GM23338 (cell line): ENCODE measurements at regions not wholly inside any gene's neighbourhood (a gene's known extent, or its start where the extent isn't known, plus 50 kb on each side); places are given as distances from the start of the nearest gene placed in this dataset.

Experiments used
- ATAC-seq: fragments of 200-7000 bp; cut with Tn5 transposase; 3 replicates; pipeline ENCODE4 v1.9.1; 2020
- DNase-seq: peaks from one replicate; pipeline ENCODE4 v3.0.0-alpha.2; 2015; ENCODE audit warnings: low spot score
- H2AFZ ChIP-seq: fragments of 200-600 bp; sonication (generic); 2 replicates; pipeline ENCODE4 v1.8.0; 2016; ENCODE audit warnings: antibody characterized with exemption, mild to moderate bottlenecking, moderate library complexity
- H3F3A ChIP-seq: fragments of 200-600 bp; sonication (generic); replicated peaks from 2 replicates; pipeline ENCODE4 v1.8.0; 2017; ENCODE audit warnings: antibody characterized with exemption, mixed run types, low read depth
- H3K27ac ChIP-seq: fragments of 200-600 bp; sonication (generic); 2 replicates; pipeline ENCODE4 v1.6.1; 2016; ENCODE audit warnings: low read depth
- H3K27me3 ChIP-seq: fragments of 200-600 bp; sonication (generic); 2 replicates; pipeline ENCODE4 v1.8.0; 2016; ENCODE audit warnings: mild to moderate bottlenecking, mixed run types, moderate library complexity; ENCODE audit not compliant: insufficient read depth
- H3K36me3 ChIP-seq: fragments of 200-600 bp; sonication (generic); 2 replicates; pipeline ENCODE4 v1.8.0; 2016; ENCODE audit warnings: mild to moderate bottlenecking; ENCODE audit not compliant: insufficient read depth
- H3K4me1 ChIP-seq: fragments of 200-600 bp; sonication (generic); 2 replicates; pipeline ENCODE4 v1.8.0; 2016; ENCODE audit warnings: mild to moderate bottlenecking, moderate library complexity; ENCODE audit not compliant: insufficient read depth
- H3K4me2 ChIP-seq: fragments of 200-600 bp; sonication (generic); 2 replicates; pipeline ENCODE4 v1.7.1; 2017; ENCODE audit warnings: mixed run types
- H3K4me3 ChIP-seq: fragments of 200-600 bp; sonication (generic); 2 replicates; pipeline ENCODE4 v1.6.1; 2016; ENCODE audit warnings: mixed run types
- H3K79me2 ChIP-seq: fragments of 200-600 bp; sonication (generic); replicated peaks from 2 replicates; pipeline ENCODE4 v1.8.0; 2017; ENCODE audit warnings: mild to moderate bottlenecking; ENCODE audit not compliant: insufficient read depth
- H3K9me2 ChIP-seq: fragments of 200-600 bp; sonication (generic); 2 replicates; pipeline ENCODE4 v1.8.0; 2017; ENCODE audit not compliant: insufficient read depth
- H4K20me1 ChIP-seq: fragments of 200-600 bp; sonication (generic); replicated peaks from 2 replicates; pipeline ENCODE4 v1.8.0; 2017; ENCODE audit warnings: mild to moderate bottlenecking; ENCODE audit not compliant: insufficient read depth
- H3K27ac Mint-ChIP-seq: 2 replicates; pipeline ENCODE4 v1.8.0; 2020; ENCODE audit warnings: inconsistent platforms, mild to moderate bottlenecking, moderate library complexity, mixed read lengths
- H3K27me3 Mint-ChIP-seq: 3 replicates; pipeline ENCODE4 v1.8.0; 2022; ENCODE audit warnings: low read depth, mild to moderate bottlenecking, moderate library complexity, mixed read lengths, inconsistent platforms; ENCODE audit not compliant: insufficient read depth, poor library complexity
- H3K36me3 Mint-ChIP-seq: 3 replicates; pipeline ENCODE4 v1.8.0; 2021; ENCODE audit warnings: low read depth, mild to moderate bottlenecking, inconsistent platforms, moderate library complexity, mixed read lengths
- H3K4me1 Mint-ChIP-seq: 3 replicates; pipeline ENCODE4 v1.8.0; 2020; ENCODE audit warnings: mild to moderate bottlenecking, inconsistent platforms, mixed read lengths
- H3K4me3 Mint-ChIP-seq: 3 replicates; pipeline ENCODE4 v1.8.0; 2021; ENCODE audit warnings: moderate library complexity, mild to moderate bottlenecking, inconsistent platforms, mixed read lengths
- H3K9me3 Mint-ChIP-seq: 3 replicates; pipeline ENCODE4 v1.8.0; 2020; ENCODE audit warnings: moderate library complexity, mild to moderate bottlenecking, inconsistent platforms, mixed read lengths
- CREB1 ChIP-seq: fragments of 250-450 bp; sonication (Bioruptor Pico); IDR thresholded peaks from 2 replicates; pipeline ENCODE4 v1.5.0; 2020; ENCODE audit warnings: low read depth, mild to moderate bottlenecking, moderate library complexity
- EZH2phosphoT487 ChIP-seq: fragments of 200-600 bp; sonication (generic); IDR thresholded peaks from one replicate; pipeline ENCODE4 v1.8.1; 2018; ENCODE audit warnings: antibody characterized with exemption; ENCODE audit not compliant: unreplicated experiment
- JUNB ChIP-seq: IDR thresholded peaks from one replicate; pipeline ENCODE4 v1.6.1; 2016; ENCODE audit warnings: antibody characterized with exemption; ENCODE audit not compliant: unreplicated experiment
- NANOG ChIP-seq: IDR thresholded peaks from 2 replicates; pipeline ENCODE4 v1.6.1; 2016; ENCODE audit warnings: antibody characterized with exemption, borderline replicate concordance
- POLR2AphosphoS5 ChIP-seq: IDR thresholded peaks from 2 replicates; pipeline ENCODE4 v1.6.1; 2016; ENCODE audit warnings: antibody characterized with exemption, low read depth
- STAT1 ChIP-seq: IDR thresholded peaks from one replicate; pipeline ENCODE4 v1.6.1; 2016; ENCODE audit warnings: antibody characterized with exemption; ENCODE audit not compliant: unreplicated experiment
- ZNF114 ChIP-seq: fragments of 250-450 bp; sonication (Bioruptor Pico); IDR thresholded peaks from 2 replicates; pipeline ENCODE4 v1.5.0; 2020; ENCODE audit warnings: mild to moderate bottlenecking, moderate library complexity
- TF ChIP-seq, protein P1 (sequence below): IDR thresholded peaks from 2 replicates; pipeline ENCODE4 v1.6.1; 2016; ENCODE audit warnings: antibody characterized with exemption
- TF ChIP-seq, protein P2 (sequence below): IDR thresholded peaks from one replicate; pipeline ENCODE4 v1.6.1; 2018; ENCODE audit warnings: antibody characterized with exemption; ENCODE audit not compliant: unreplicated experiment
- TF ChIP-seq, protein P3 (sequence below), 2 experiments: fragments of 200-600 bp in 1 of 2; sonication (generic) in 1 of 2; conservative IDR thresholded peaks; 2 replicates each; pipeline versions ENCODE4 v1.5.1 to v1.6.1; 2016 to 2017; ENCODE audit warnings: antibody characterized with exemption in 2 of 2, low read depth in 2 of 2, mild to moderate bottlenecking in 2 of 2, moderate library complexity in 1 of 2

DNA sequence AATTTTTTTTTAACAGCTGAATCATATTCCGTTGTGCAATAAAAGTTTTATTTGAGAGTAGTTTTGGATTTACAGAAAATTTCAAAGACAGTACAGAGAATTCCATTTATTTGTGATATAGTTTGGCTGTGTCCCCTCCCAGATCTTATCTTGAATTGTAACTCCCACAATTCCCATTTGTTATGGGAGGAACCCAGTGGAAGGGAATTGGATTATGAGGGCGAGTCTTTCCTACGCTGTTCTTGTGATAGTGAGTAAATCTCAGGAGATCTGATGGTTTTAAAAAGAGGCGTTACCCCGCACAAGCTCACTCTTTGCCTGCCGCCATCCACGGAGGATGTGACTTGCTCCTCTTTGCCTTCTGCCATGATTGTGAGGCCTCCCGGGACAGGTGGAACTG is 228.0 kb upstream of the MAGI2 start:
- ATAC-seq (no peak), DNase-seq (no peak)
- H3K36me3 Mint-ChIP-seq = no peaks in the 10 kb centered on the region
- Histone ChIP-seq H3K27me3 (no peaks in the 10 kb centered on the region), H3K4me2 (no peak overlapping the region), H3F3A (no peaks in the 10 kb centered on the region), H3K4me1 (no peaks in the 10 kb centered on the region), H3K36me3 (no peaks in the 10 kb centered on the region), H3K9me2 (no peaks in the 10 kb centered on the region), H4K20me1 (no peaks in the 10 kb centered on the region), H3K79me2 (no peaks in the 10 kb centered on the region), H3K27ac (no peak overlapping the region), H3K4me3 (no peak overlapping the region), H2AFZ (no peak overlapping the region)
- no peak overlapping the region for H3K4me3 Mint-ChIP-seq
- no peak overlapping the region for H3K27ac Mint-ChIP-seq
- H3K9me3 Mint-ChIP-seq = no peaks in the 10 kb centered on the region
- TF ChIP-seq STAT1 (no peak), ZNF114 (CRISPR knock-in tag) (no peak), NANOG (no peak), CREB1 (no peak), EZH2phosphoT487 (no peak), JUNB (no peak)
- TF ChIP-seq, protein P1, sequence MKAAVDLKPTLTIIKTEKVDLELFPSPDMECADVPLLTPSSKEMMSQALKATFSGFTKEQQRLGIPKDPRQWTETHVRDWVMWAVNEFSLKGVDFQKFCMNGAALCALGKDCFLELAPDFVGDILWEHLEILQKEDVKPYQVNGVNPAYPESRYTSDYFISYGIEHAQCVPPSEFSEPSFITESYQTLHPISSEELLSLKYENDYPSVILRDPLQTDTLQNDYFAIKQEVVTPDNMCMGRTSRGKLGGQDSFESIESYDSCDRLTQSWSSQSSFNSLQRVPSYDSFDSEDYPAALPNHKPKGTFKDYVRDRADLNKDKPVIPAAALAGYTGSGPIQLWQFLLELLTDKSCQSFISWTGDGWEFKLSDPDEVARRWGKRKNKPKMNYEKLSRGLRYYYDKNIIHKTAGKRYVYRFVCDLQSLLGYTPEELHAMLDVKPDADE = no peak
- TF ChIP-seq, protein P2, sequence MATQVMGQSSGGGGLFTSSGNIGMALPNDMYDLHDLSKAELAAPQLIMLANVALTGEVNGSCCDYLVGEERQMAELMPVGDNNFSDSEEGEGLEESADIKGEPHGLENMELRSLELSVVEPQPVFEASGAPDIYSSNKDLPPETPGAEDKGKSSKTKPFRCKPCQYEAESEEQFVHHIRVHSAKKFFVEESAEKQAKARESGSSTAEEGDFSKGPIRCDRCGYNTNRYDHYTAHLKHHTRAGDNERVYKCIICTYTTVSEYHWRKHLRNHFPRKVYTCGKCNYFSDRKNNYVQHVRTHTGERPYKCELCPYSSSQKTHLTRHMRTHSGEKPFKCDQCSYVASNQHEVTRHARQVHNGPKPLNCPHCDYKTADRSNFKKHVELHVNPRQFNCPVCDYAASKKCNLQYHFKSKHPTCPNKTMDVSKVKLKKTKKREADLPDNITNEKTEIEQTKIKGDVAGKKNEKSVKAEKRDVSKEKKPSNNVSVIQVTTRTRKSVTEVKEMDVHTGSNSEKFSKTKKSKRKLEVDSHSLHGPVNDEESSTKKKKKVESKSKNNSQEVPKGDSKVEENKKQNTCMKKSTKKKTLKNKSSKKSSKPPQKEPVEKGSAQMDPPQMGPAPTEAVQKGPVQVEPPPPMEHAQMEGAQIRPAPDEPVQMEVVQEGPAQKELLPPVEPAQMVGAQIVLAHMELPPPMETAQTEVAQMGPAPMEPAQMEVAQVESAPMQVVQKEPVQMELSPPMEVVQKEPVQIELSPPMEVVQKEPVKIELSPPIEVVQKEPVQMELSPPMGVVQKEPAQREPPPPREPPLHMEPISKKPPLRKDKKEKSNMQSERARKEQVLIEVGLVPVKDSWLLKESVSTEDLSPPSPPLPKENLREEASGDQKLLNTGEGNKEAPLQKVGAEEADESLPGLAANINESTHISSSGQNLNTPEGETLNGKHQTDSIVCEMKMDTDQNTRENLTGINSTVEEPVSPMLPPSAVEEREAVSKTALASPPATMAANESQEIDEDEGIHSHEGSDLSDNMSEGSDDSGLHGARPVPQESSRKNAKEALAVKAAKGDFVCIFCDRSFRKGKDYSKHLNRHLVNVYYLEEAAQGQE = no peak
- TF ChIP-seq, protein P3, sequence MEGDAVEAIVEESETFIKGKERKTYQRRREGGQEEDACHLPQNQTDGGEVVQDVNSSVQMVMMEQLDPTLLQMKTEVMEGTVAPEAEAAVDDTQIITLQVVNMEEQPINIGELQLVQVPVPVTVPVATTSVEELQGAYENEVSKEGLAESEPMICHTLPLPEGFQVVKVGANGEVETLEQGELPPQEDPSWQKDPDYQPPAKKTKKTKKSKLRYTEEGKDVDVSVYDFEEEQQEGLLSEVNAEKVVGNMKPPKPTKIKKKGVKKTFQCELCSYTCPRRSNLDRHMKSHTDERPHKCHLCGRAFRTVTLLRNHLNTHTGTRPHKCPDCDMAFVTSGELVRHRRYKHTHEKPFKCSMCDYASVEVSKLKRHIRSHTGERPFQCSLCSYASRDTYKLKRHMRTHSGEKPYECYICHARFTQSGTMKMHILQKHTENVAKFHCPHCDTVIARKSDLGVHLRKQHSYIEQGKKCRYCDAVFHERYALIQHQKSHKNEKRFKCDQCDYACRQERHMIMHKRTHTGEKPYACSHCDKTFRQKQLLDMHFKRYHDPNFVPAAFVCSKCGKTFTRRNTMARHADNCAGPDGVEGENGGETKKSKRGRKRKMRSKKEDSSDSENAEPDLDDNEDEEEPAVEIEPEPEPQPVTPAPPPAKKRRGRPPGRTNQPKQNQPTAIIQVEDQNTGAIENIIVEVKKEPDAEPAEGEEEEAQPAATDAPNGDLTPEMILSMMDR (conservative IDR thresholded peaks at IDR 0.05; ENCODE audit: low read depth in 2 of 2) = no peak
- no peaks in the 10 kb centered on the region for H3K4me1 Mint-ChIP-seq
- no peaks in the 10 kb centered on the region for H3K27me3 Mint-ChIP-seq

DNA sequence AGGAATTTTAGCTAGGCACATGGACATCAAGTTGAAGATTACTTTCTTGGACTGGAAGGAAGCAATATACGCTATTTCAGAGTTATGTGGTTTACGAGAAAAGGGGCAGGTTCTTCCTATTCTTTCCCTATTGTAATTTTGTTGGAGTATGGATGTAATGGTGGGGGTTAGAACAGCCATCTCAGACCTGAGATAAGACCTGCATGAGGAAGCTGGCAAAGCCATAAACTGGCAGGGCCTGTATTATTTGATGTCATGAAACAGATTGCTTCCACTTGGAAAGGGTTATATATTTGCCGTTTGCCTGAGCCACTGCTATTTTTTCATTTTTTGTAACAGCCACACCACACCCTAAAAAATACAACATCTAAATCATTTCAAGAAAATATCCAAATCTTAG is 220.5 kb upstream of the MAGI2 start:
- H3K9me2 ChIP-seq = peaks cover 3% of the 10 kb centered on the region; the same call in 1 of the 2 replicates
- H3K4me2 ChIP-seq = no peak overlapping the region
- H3K4me3 ChIP-seq = no peak overlapping the region
- Mint-ChIP-seq H3K36me3 (peaks cover 4% of the 10 kb centered on the region; the same call in 2 of the 3 replicates), H3K4me3 (no peak overlapping the region), H3K9me3 (peaks cover 13% of the 10 kb centered on the region), H3K4me1 (no peaks in the 10 kb centered on the region), H3K27me3 (no peaks in the 10 kb centered on the region), H3K27ac (no peak overlapping the region)
- H3K27ac ChIP-seq = no peak overlapping the region
- no peaks in the 10 kb centered on the region for H4K20me1 ChIP-seq
- H3F3A ChIP-seq = no peaks in the 10 kb centered on the region
- no peaks in the 10 kb centered on the region for H3K4me1 ChIP-seq
- no peak overlapping the region for H2AFZ ChIP-seq
- DNase-seq (no peak), ATAC-seq (no peak)
- no peaks in the 10 kb centered on the region for H3K36me3 ChIP-seq
- H3K27me3 ChIP-seq = no peaks in the 10 kb centered on the region
- no peaks in the 10 kb centered on the region for H3K79me2 ChIP-seq
- TF ChIP-seq, protein P2 = no peak
- TF ChIP-seq STAT1 (no peak), POLR2AphosphoS5 (no peak)
- TF ChIP-seq, protein P3 (conservative IDR thresholded peaks at IDR 0.05; ENCODE audit: low read depth in 2 of 2) = no peak
